HEK293T (cell line): ENCODE measurements at regions not wholly inside any gene's neighbourhood (a gene's known extent, or its start where the extent isn't known, plus 50 kb on each side); places are given as distances from the start of the nearest gene placed in this dataset.

Experiments
- CTBP1 ChIP-seq: fragments of 450-650 bp; IDR thresholded peaks from 2 replicates; pipeline ENCODE4 v1.6.1; 2016; ENCODE audit warnings: borderline replicate concordance
- FOXM1 ChIP-seq: fragments of 450-650 bp; IDR thresholded peaks from 2 replicates; pipeline ENCODE4 v1.6.1; 2017; ENCODE audit warnings: mild to moderate bottlenecking, borderline replicate concordance
- HDGF ChIP-seq: fragments of 450-650 bp; IDR thresholded peaks from 2 replicates; pipeline ENCODE4 v1.6.1; 2017; ENCODE audit warnings: antibody characterized with exemption, borderline replicate concordance
- SP1 ChIP-seq: fragments of 450-650 bp; IDR thresholded peaks from 2 replicates; pipeline ENCODE4 v1.6.1; 2017
- SUZ12 ChIP-seq: fragments of 450-650 bp; IDR thresholded peaks from 2 replicates; pipeline ENCODE4 v1.6.1; 2016; ENCODE audit warnings: mild to moderate bottlenecking

DNA sequence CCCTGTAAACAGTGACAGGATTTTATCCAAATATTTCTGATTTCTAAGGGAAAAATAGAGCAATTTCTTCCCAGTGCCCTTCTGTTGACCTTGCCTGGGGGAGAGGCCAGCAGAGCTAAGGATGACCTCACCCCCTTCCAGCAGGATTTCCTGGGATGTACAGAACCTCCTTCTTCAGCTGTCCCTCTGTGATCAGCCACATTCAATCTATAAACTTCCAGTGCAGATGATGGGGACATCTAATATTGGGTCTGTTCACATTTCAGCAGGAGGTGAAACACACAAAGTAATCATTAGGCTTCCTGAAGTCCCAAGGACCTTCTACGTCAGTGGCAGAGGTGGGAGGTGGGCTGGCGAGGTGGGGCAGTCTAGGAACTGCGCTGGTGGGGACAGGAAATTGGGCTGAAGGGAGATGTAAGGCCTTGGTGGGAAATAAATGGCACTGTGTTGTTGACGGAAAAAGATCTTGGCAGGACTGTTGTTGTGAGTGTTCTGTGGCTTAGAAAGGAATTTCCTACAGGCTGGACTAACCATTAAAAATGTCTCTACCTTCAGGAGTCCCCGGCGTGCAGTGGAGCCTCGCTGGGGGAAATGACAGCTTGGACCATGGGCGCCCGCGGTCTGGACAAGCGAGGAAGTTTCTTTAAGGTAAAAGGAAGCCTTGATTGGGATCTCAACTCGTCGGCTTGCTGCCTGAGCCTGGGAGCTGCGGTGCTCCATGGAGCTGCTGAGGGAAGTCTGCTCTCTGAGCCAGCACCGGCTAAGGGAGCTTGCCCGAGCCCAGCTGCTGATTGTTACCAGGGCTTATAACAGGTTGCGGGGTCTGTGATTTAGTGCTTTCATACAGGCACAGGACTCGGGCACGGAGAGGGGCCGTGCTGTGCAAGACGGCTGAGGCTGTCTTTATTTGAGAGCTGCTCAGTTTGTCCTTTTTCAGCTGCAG lies 127.9 kb upstream of the NAA20 start:
- TF ChIP-seq SP1 = no peak
- no peak for TF ChIP-seq HDGF
- no peak for TF ChIP-seq CTBP1
- no peak for TF ChIP-seq SUZ12
- TF ChIP-seq FOXM1 = no peak
